IPS DF 4.7 (cell line): ENCODE measurements at regions not wholly inside any gene's neighbourhood (a gene's known extent, or its start where the extent isn't known, plus 50 kb on each side); places are given as distances from the start of the nearest gene placed in this dataset.

Experiments
- DNase-seq: peaks from one replicate; pipeline ENCODE4 v3.0.0-alpha.2; 2013; ENCODE audit warnings: low spot score; ENCODE audit errors: extremely low read depth

GRCh38 chr21:19236209-19236608 is 832.6 kb upstream of the TMPRSS15 start:
- DNase-seq, result no peak

DNA sequence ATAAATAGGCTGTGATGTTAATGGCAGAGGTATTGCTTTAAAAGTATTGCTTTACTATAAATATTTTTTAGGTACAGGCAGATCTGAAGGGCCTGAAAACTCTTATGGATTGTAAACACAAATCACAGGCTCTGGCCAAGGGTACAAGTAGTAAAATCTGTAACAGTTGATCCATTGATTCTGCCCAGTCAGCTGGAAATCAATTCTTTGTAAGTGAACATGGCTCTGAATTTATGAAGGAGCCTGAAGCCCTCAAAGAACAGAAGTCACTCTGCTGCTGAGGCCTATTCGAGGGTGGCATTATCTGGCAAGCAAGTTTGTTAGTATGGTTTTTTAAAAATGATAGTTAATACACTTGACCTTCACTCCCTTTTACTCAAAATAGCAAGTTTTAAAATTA is 834.0 kb upstream of the TMPRSS15 start:
- DNase-seq, result no peak

GRCh38 chr21:19239696-19240095 is 836.1 kb upstream of the TMPRSS15 start:
- DNase-seq, result no peak

DNA sequence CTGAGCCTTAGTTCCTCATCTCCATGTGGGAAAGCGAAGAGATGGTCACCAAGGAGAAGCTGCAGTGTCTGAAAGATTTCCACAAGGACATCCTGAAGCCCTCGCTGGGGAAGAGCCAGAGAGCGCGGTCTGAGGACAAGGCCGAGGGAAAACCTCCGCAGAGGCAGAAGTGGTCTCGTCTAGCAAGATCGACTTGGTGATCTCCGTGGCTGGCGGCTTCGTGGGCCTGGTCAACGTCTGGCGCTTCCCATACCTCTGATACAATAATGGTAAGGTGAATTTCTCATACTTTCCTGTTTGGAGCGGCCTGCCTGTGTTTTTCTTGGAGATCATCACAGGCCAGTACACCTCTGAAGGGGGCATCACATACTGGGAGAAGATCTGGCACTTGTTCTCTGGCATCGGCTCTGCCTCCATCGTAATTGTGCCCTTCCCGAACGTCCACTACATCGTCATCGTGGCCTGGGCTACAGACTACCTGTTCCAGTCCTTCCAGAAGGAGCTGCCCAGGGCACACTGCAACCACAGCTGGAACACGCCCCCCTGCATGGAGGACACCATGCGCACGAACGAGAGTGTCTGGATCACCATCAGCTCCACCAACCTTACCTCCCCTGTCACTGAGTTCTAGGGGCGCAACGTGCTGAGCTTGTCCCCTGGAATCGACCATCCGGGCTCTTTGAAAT is 841.1 kb upstream of the TMPRSS15 start:
- DNase-seq, result no peak

DNA sequence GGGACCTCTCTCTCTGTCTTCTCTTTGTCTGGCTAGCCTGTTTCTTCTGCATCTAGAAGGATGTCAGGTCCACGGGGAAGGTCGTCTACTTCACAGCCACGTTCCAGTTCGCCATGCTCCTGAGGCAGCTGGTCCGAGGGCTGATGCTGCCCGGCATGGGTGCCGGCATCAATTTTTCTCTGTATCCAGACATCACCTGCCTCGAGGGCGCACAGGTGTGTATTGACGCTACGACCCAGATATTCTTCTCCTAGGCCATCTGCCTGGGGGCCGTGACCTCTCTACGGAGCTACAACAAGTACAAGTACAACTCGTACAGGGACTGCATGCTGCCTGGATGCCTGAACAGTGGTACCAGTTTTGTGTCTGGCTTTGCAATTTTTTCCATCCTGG is 841.6 kb upstream of the TMPRSS15 start:
- DNase-seq, result no peak

DNA sequence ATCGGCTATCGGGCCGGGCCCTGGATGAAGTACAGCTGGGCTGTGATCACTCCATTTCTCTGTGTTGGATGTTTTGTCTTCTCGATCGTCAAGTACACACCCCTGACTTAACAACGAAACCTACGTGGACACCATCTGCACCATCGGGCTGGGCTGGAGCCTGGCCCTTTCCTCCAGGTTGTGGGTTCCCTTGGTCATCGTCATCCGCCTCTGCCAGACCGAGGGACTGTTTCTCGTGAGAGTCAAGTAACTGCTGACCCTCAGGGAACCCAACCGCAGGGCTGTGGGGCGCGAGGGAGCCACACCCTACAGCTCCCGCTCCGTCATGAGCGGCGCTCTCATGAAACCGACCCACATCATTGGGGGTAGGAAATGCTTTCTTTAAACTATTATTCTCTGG is 842.4 kb upstream of the TMPRSS15 start:
- no peak for DNase-seq

DNA sequence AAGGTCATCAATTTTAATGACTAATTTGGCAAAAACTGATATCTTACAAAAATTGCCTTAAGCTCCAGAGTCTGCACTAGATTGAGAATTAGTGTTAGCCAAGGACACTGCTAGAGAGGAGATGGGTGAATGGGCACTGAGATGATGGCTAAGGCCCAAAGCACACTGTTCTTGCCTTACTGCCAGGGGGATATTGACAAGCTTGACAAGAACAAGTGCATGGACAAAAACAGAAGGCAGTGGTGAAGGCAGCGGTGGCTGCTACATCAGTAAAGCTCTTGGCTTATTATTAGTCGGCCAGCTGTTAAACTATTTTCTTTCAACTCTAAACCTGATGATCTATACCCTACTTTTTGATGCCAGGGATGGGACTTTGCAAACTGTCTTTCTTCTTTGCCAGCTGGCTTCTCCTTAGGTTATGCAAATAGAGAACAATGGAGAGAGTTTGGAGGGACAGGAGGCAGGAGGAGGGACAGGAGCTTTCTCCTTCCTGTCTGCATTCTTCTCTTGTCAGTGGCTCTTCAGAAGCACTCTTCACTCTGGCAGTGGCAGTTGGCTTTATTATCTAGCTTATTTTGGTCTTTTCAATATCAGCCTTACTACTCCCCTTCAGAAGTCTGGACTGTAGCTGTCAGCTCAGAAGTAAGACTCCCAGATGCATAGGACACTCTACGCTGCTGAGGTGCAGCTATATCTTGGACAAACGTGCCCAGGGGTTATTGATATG is 853.5 kb upstream of the TMPRSS15 start:
- no peak for DNase-seq

DNA sequence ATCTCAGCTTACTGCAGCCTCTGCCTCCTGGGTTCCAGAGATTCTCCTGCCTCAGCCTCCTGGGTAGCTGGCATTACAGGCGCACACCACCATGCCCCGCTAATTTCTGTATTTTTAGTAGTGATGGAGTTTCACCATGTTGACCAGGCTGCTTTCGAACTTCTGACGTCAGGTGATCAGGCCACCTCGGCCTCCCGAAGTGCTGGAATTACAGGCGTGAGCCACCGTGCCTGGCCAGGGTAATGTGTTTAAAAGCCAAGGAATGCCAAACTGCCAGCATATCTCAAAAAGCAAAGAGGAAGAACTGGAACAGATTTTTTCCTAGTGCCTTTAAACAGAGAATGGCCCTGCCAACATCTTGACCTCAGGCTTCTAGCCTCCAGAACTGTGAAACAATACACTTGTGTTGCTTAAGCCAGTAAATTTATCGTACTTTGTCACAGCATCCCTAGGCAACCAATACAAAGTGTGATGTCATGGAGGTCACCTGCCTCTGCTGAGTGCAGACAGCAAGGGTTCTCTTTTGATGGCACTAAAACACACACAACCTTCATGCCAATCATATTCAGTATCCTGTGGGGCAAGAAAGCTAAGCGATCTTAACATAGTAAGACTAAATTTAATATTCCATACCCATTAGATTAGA is 858.3 kb upstream of the TMPRSS15 start:
- DNase-seq, result no peak

DNA sequence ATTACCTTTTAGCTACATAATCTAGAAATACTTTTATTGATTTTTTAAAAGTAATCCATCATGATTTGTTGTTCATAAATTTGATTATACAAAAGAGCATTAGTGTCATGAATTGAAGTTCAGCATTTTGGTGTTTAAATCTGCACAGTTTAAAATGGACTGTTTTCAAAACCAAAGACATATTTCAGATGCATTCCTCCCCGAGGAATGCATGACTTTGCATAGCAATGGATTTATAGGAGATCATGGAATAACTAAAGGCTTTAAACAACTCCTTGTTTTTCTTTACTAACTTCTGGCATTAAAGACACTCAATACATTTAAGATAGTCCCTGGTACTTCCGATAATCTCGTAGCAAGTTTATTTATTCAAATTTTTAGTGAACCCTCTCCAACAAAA is 863.1 kb upstream of the TMPRSS15 start:
- no peak for DNase-seq

DNA sequence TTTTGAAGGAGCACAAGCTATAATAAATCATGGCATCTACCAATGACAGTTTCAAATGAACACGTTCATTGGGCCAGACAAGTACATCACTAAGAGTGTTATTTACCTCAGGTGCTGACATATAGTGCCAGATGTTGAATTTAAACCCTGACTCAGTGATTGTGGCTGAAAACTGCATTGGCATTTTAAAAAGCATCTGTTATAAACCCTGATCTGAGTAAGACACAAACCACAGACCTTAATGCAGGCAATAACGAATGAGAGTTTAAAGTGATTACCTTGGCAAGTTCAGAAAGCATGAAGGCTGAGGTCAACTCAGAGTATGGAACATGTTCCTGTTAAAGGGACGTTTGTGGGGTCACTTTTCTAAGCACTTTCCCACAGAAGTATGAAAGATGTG is 865.1 kb upstream of the TMPRSS15 start:
- DNase-seq, result no peak

GRCh38 chr21:19275065-19275464 is 871.5 kb upstream of the TMPRSS15 start:
- no peak for DNase-seq

- no peak for DNase-seq
Measured at GRCh38 chr21:19276665-19277064, 873.1 kb upstream of the TMPRSS15 start.

DNA sequence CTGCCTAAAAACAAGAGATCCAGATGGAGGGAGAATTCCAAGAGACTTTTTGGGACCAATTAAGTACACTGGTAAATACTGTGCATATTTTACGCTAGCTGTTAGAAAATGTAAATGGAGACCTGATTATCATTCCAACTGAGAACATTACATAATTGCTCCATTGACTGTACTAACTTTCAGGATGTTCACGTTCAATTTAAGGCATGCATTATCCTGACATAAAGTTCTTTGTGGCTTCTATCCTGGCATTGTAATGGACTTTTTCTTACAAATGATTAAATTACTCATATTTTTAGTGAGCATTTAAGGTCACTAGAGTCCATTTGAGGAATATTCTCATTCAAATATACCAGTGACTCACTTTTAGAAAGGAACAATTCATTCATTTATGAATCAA is 883.3 kb upstream of the TMPRSS15 start:
- DNase-seq, result no peak

DNA sequence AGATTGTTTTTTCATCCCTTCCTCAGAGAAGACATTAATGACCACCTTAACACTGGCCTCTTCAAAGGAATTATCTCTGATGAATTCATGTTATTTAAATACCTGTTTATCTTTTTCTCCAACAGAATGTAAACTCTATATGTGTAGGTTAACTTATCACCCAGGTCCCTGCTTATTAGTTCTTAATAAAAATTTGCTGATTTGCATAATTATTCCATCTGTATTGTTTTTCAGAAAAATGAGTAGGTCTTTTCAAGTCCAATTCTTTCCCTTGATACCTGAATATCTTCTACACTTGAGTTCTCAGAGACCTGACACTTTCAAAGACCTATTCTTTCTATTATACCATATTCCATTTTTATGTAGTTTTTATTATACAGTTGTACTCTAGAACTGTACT is 886.7 kb upstream of the TMPRSS15 start:
- no peak for DNase-seq

GRCh38 chr21:19320291-19320690 is 916.7 kb upstream of the TMPRSS15 start:
- DNase-seq, result no peak

GRCh38 chr21:19321688-19322087 is 918.1 kb upstream of the TMPRSS15 start:
- no peak for DNase-seq

GRCh38 chr21:19322360-19322759 is 918.8 kb upstream of the TMPRSS15 start:
- no peak for DNase-seq

DNA sequence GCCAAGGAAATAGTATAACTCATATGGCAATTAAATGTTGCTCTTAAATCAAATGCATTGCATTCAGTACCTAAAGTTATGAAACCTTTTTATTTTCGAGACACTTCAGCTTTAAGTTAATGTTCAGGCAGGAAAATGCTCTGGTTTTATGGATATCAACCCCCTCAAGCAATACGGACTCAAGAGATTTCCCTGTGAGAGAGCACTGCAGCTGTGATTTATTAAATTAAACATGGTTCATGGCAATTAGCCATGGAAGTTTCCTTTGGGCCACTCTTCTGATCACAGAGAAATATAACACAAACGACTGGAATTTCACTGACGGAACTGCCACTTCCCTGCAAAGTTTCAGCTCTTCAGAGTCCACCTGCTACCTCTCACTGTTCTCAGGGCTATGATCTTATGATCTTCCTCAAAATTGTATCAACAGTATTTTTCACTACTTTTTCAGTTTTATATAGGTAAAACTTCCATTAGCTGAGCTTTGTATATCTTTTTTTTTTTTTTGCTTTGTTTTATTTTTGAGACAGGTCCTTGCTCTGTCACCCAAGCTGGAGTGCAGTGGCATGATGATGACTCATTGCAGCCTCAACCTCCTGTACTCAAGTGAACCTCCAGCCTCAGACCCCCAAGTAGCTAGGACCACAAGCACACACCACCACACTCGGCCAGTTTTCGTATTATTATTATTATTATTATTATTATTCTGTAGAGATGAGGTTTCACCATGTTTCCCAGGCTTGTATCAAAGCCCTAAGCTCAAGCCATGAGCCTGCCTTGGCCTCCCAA is 923.1 kb upstream of the TMPRSS15 start:
- no peak for DNase-seq

- DNase-seq, result no peak
Measured at GRCh38 chr21:19328954-19329353, 925.4 kb upstream of the TMPRSS15 start.

DNA sequence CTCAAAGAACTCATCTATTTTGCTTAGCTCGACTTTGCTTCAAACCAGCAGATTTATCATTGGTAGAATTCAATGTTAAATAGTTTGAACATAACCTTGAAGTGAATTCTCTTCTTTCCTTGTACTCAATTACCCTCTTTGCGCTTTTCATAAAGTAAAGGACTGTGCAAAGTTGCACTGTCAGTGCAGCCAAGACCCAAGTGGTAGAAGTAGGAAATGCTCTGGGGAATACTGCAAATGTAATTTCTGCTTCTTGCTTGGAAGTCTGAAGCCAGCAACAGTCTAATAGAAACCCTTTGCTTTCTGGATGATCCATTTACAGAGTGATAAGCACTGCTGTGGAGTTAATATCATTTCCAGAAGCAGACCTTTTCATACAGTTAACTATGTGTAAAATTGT is 936.7 kb upstream of the TMPRSS15 start:
- DNase-seq, result no peak

DNA sequence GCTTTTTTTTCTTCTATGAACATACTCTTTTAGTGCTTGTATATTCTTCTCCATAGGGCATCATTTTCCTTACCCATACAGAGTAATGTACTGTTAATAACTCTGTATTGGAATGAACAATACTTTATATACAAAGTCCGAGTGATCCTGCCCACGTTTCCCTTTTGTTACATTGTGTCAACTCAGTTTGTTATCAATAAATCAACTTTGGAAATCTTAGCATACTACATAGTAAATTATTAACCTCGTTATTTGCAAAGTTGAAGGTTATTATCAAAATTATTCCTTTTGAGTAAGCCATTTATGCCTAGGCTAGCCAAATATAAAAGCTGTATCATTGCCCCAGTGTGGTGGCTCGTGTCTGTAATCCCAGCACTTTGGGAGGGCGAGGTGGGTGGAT is 937.4 kb upstream of the TMPRSS15 start:
- DNase-seq, result no peak

GRCh38 chr21:19343711-19344110 is 940.1 kb upstream of the TMPRSS15 start:
- no peak for DNase-seq
